ENCODE measurements at regions not wholly inside any gene's neighbourhood (a gene's known extent, or its start where the extent isn't known, plus 50 kb on each side); places are given as distances from the start of the nearest gene placed in this dataset.
"Not testable (repeated sequence)": the region's sequence is repeated elsewhere in the genome, so short reads cannot be mapped to it uniquely, and the experiment has no call there.

DNA sequence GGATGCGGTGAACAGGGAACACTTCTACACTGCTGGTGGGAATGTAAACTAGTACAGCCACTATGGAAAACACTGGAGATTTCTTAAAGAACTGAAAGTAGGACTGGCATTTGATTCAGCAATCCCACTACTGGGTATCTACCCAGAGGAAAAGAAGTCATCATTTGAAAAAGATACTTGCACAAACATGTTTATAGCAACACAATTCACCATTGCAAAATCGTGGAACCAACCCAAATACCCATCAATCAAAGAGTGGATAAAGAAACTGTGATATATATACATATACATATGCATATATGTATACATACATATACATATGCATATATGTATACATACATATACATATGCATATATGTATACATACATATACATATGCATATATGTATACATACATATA lies 682.0 kb downstream of the RFPL4B start:
- CTCF ChIA-PET; H3K4me3 Mint-ChIP-seq; H3K4me1 Mint-ChIP-seq (ENCODE audit: low read depth); intact Hi-C loops (cut with micrococcal nuclease); H3K36me3 Mint-ChIP-seq (ENCODE audit: low read depth); DNase-seq; H3K27me3 Mint-ChIP-seq (ENCODE audit: low read depth); H3K27ac Mint-ChIP-seq; H3K9me3 Mint-ChIP-seq: not testable (repeated sequence)

DNA sequence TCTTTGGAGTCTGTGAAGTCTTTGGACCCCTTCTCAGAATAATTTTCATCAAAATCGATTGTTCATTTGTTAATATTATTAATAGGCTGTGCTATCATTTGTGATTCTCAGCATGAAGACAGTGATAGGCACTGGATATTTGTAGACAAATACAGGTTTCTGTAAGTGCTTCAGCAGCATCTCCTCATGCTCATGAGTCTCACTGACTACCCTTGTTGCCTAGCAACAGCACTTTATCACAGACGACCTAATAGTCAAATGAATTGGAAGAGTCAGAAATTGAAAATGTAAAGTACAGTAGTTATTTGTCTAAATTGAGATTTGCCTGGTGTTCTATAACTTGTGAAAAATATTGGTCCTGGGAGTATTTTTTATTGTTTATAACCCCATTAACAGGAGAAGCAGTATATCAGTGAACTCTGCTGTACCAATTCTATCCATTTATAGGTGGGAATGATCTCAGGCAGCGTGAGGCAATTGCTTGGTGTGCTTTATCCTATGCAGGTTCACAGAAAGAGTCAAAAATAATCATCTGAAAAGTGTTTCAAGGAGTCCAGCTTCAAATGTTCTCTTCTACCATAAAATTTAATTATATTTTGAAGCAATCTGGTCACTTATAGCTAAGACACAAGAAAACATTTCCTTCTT lies 684.6 kb downstream of the RFPL4B start:
- Mint-ChIP-seq H3K4me1 (ENCODE audit: low read depth) (no peaks in the 10 kb centered on the region), H3K9me3 (peaks cover under 1% of the 10 kb centered on the region), H3K36me3 (ENCODE audit: low read depth) (no peaks in the 10 kb centered on the region), H3K27me3 (ENCODE audit: low read depth) (no peaks in the 10 kb centered on the region), H3K4me3 (no peak overlapping the region), H3K27ac (no peak overlapping the region)
- intact Hi-C loops (cut with micrococcal nuclease), result no loop called here
- CTCF ChIA-PET, result no interaction called here
- no peak for DNase-seq

DNA sequence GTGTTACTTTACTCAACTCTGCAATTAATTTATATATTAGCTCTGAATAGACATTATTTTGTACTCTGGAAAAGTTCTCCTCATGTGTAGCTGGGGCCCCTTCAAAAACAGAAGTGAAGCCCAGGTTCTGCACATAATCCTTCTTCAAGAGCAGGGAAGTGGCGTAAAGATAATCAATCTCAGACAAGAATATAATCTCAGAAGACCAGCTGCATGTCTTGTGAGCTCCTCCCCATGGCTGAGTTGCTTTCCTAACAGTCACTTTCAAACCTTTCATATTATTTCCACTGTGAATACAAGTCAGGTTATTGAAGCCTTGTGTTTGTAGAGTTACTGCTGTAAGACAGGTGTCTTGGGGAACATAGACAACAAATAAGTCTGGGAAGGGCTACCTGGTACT lies 691.9 kb downstream of the RFPL4B start:
- Mint-ChIP-seq H3K4me1 (ENCODE audit: low read depth) (no peaks in the 10 kb centered on the region), H3K4me3 (no peak overlapping the region), H3K27me3 (ENCODE audit: low read depth) (no peaks in the 10 kb centered on the region), H3K36me3 (ENCODE audit: low read depth) (no peaks in the 10 kb centered on the region), H3K27ac (no peak overlapping the region), H3K9me3 (peaks cover 3% of the 10 kb centered on the region)
- CTCF ChIA-PET, result no interaction called here
- intact Hi-C loops (cut with micrococcal nuclease), result no loop called here
- DNase-seq, result no peak

DNA sequence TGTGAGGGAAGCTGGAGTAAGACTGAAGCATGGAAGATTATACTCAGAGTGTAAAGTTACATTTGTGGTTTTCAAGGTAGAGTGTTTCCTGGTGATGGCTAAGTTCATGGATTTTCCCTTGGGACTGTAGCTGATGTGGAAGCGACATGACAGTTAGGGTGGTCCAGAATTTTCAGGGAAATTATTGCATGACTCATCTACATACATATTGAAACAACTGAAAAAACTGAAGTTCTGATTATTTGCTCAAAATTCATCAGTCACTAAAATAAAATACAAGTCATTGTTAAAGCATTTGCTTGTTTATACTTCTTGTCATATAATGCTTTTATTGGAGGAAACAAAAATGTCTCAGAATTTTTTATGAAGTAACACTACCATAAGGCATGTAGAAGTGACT lies 700.0 kb downstream of the RFPL4B start:
- peaks cover 4% of the 10 kb centered on the region for H3K9me3 Mint-ChIP-seq
- no peaks in the 10 kb centered on the region for H3K4me1 Mint-ChIP-seq (ENCODE audit: low read depth)
- DNase-seq, result no peak
- H3K27ac Mint-ChIP-seq, result no peak overlapping the region
- H3K27me3 Mint-ChIP-seq (ENCODE audit: low read depth), result no peaks in the 10 kb centered on the region
- intact Hi-C loops (cut with micrococcal nuclease), result no loop called here
- no peaks in the 10 kb centered on the region for H3K36me3 Mint-ChIP-seq (ENCODE audit: low read depth)
- H3K4me3 Mint-ChIP-seq, result no peak overlapping the region
- CTCF ChIA-PET, result no interaction called here

DNA sequence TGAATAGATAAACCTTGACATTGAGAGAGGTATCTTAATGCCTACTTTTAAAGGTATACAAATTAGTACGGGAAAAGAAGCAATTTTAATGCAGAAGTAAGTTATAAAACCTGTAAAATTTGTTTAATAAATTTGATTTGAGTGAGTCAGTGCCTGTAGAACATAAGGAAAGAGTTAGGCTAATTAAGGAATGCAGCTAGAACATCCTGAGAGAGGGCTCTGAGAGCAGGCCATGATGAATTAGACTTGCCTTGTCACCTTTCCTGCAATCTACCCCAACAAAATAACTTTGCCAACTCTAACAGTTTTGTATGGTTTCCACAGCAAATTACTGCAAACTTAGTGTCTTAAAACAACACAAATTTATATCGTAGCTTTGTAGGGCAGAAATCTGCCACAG lies 700.8 kb downstream of the RFPL4B start:
- Mint-ChIP-seq H3K9me3 (peaks cover 2% of the 10 kb centered on the region), H3K27me3 (ENCODE audit: low read depth) (no peaks in the 10 kb centered on the region), H3K36me3 (ENCODE audit: low read depth) (no peaks in the 10 kb centered on the region), H3K4me3 (no peak overlapping the region), H3K4me1 (ENCODE audit: low read depth) (no peaks in the 10 kb centered on the region), H3K27ac (no peak overlapping the region)
- CTCF ChIA-PET, result no interaction called here
- intact Hi-C loops (cut with micrococcal nuclease), result no loop called here
- DNase-seq, result no peak

DNA sequence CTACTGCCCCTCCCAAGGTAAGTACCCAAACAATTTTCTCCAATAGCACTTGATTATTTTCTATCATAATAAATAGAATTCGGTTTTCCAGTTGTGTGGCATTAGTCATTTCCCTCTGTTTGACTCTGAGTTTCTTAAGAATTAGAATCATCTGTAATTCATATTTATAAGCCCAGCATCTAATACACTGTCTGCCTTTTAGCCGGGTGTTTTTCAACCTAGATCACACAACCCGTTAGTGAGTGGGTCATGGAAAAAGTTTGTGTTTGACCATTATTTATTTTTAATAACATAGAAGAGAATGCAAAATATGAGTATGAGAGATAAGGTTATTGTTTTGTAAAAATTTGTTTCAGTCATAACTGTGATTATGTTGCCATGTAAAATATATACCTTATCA lies 701.6 kb downstream of the RFPL4B start:
- CTCF ChIA-PET, result interaction anchor here (0.6 kb wide), 1 partner anchor 7 kb away, joined by 3 read pairs; no protein-coding TSS in a partner anchor
- Mint-ChIP-seq H3K36me3 (ENCODE audit: low read depth) (no peaks in the 10 kb centered on the region), H3K4me3 (no peak overlapping the region), H3K27me3 (ENCODE audit: low read depth) (no peaks in the 10 kb centered on the region), H3K9me3 (peaks cover 2% of the 10 kb centered on the region), H3K4me1 (ENCODE audit: low read depth) (no peaks in the 10 kb centered on the region), H3K27ac (no peak overlapping the region)
- no peak for DNase-seq
- intact Hi-C loops (cut with micrococcal nuclease), result no loop called here

DNA sequence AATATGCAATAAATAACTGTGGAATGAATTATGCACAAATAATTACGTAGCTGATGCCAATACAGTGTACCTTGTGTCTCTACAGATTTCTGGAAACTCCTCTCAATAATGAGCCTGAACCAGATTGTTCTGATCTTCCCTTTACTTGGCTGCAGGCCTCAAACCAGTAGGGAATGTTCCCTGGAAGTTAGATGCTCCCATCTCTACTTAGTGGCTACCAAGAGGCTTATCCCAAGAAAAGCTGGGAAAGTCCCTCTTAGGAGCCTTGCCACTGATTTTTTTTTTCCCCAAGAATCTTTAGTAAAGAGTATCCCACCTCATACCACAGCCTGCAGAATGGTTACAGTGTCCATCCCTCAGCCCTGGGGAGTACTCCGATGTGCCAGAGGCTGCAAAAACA lies 702.1 kb downstream of the RFPL4B start:
- Mint-ChIP-seq H3K27me3 (ENCODE audit: low read depth) (no peaks in the 10 kb centered on the region), H3K4me3 (no peak overlapping the region), H3K36me3 (ENCODE audit: low read depth) (no peaks in the 10 kb centered on the region), H3K27ac (no peak overlapping the region), H3K4me1 (ENCODE audit: low read depth) (no peaks in the 10 kb centered on the region), H3K9me3 (peaks cover 3% of the 10 kb centered on the region)
- intact Hi-C loops (cut with micrococcal nuclease), result no loop called here
- no peak for DNase-seq
- CTCF ChIA-PET, result interaction anchor here (0.6 kb wide), 1 partner anchor 8 kb away, joined by 3 read pairs; no protein-coding TSS in a partner anchor

DNA sequence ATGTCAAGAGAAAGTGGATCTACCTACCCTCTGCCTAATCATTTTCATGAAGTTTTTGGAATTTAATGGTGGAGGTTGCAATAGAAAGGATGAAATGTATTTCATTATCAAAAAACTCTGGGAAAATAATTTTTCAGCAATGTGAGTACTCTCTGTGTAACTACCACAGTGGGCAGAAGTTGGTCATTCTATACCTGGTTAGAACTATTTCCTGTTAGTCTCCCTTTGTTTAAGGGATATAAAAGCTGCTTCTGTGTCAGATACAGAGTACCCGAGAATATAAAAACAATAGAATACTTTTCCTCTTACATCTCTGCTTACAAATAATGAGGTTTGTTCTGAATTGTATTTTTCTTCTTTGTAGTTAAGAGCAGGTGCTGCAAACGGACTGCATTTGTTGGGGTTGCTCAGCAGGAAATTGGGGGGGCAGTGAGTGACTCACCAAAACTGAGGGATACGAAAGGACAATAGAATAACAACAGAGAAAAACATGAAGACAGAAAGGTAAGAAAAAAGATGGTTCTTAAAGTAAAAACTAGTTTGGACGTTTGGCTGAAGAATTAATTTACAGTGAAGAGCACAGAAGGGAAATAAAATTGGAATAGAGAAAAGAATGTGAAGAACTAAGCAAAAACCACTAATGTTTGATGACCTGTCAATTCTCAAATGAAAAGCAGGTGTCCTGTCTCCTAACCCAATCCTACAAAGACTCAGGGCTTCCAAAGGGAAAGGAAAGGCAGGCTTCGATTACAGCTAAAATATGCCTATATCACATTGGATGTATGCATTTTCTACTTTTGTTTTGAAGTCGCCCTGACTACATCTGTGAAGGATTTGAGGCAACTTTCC lies 703.1 kb downstream of the RFPL4B start:
- no peaks in the 10 kb centered on the region for H3K36me3 Mint-ChIP-seq (ENCODE audit: low read depth)
- H3K4me3 Mint-ChIP-seq, result no peak overlapping the region
- CTCF ChIA-PET, result no interaction called here
- H3K27ac Mint-ChIP-seq, result no peak overlapping the region
- intact Hi-C loops (cut with micrococcal nuclease), result no loop called here
- H3K9me3 Mint-ChIP-seq, result peaks cover 5% of the 10 kb centered on the region
- H3K4me1 Mint-ChIP-seq (ENCODE audit: low read depth), result no peaks in the 10 kb centered on the region
- no peak for DNase-seq
- H3K27me3 Mint-ChIP-seq (ENCODE audit: low read depth), result no peaks in the 10 kb centered on the region

DNA sequence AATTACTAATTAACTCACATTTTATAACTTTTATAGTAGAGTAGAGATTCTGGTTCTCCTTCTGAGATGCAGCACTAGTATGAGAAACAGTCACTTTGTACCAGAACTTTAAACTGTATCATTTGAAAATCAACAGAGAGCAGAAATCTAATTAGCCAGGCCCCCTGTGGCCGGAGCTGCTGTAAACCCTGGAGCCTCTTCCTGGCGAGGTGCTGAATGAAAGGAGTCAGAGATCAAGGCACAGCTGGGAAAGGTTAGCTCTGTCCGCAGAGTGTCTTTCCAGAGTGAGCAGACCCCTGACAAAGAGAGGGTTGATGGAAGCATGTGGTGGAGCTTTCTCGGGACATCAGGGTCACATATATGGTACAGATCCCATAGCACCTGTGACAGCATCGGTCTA lies 703.8 kb downstream of the RFPL4B start:
- no peaks in the 10 kb centered on the region for H3K36me3 Mint-ChIP-seq (ENCODE audit: low read depth)
- no peak overlapping the region for H3K4me3 Mint-ChIP-seq
- intact Hi-C loops (cut with micrococcal nuclease), result no loop called here
- no peaks in the 10 kb centered on the region for H3K4me1 Mint-ChIP-seq (ENCODE audit: low read depth)
- no peaks in the 10 kb centered on the region for H3K27me3 Mint-ChIP-seq (ENCODE audit: low read depth)
- CTCF ChIA-PET, result no interaction called here
- DNase-seq, result no peak
- no peak overlapping the region for H3K27ac Mint-ChIP-seq
- H3K9me3 Mint-ChIP-seq, result peaks cover 4% of the 10 kb centered on the region

DNA sequence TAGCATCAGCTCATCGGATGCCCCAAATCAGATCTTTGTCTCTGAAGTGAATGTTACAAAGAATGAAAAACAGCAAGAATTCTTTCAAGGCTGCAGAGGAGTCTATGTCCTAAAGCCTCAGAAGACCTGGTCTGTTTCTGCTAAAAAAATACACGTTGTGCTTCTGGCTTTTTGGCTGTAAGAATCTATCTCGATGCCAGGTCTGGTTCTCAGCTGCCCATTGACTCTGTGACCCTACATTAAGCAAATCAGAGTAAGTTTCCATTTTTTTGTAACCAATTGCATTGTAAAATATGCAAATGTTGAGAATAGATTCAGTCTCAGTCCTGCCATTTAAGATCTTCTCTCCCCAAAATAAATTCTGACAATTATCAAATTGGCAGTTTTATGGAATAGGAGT lies 705.4 kb downstream of the RFPL4B start:
- intact Hi-C loops (cut with micrococcal nuclease), result no loop called here
- H3K4me1 Mint-ChIP-seq (ENCODE audit: low read depth), result no peaks in the 10 kb centered on the region
- no peak overlapping the region for H3K4me3 Mint-ChIP-seq
- peaks cover 4% of the 10 kb centered on the region for H3K9me3 Mint-ChIP-seq
- no peak overlapping the region for H3K27ac Mint-ChIP-seq
- DNase-seq, result no peak
- H3K36me3 Mint-ChIP-seq (ENCODE audit: low read depth), result no peaks in the 10 kb centered on the region
- no peaks in the 10 kb centered on the region for H3K27me3 Mint-ChIP-seq (ENCODE audit: low read depth)
- CTCF ChIA-PET, result no interaction called here

DNA sequence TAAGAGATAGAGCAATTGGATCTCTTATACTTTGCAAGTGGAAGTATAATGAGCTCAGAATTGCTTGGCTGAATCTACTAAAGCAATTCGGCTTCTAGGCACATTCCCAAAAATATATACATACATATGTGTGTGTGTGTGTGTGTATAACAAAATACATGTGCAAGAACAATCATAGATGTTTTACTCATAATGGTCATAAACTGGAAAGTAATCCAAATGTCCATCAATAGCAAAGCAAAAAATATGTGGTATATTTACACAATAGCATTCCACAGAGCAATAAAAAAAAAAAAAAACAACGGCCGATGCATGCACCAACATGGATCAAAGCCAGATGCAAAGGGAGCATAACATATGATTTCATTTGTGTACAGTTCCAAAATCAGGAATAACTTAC lies 707.9 kb downstream of the RFPL4B start:
- Mint-ChIP-seq H3K4me3 (no peak overlapping the region), H3K27ac (no peak overlapping the region), H3K9me3 (peaks cover 4% of the 10 kb centered on the region), H3K4me1 (ENCODE audit: low read depth) (no peaks in the 10 kb centered on the region), H3K36me3 (ENCODE audit: low read depth) (no peaks in the 10 kb centered on the region), H3K27me3 (ENCODE audit: low read depth) (no peaks in the 10 kb centered on the region)
- intact Hi-C loops (cut with micrococcal nuclease), result no loop called here
- CTCF ChIA-PET, result interaction anchor here (0.6 kb wide), 2 partner anchors 45 to 73 kb away, joined by 3 read pairs; no protein-coding TSS in a partner anchor
- no peak for DNase-seq

DNA sequence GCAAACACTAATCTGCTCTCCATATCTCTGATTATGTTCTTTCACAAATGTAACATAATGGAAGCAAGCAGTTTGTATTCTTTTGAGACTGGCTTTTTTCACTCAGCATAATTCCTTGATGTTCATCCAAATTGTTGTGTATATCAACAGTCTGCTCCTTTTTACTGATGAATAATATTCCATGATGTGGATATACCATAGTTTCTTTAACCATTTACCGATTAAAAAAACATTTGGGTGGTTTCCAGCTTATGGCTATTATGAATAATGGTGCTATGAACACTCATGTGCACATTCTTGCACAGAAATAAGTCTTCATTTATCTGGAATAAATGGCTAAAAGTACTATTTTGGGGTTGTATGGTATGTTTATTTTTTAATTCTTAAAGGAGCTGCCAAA lies 708.9 kb downstream of the RFPL4B start:
- no peak overlapping the region for H3K27ac Mint-ChIP-seq
- no peak for DNase-seq
- H3K27me3 Mint-ChIP-seq (ENCODE audit: low read depth), result no peaks in the 10 kb centered on the region
- intact Hi-C loops (cut with micrococcal nuclease), result no loop called here
- H3K4me3 Mint-ChIP-seq, result no peak overlapping the region
- H3K36me3 Mint-ChIP-seq (ENCODE audit: low read depth), result no peaks in the 10 kb centered on the region
- no peaks in the 10 kb centered on the region for H3K4me1 Mint-ChIP-seq (ENCODE audit: low read depth)
- CTCF ChIA-PET, result no interaction called here
- peaks cover 4% of the 10 kb centered on the region for H3K9me3 Mint-ChIP-seq

DNA sequence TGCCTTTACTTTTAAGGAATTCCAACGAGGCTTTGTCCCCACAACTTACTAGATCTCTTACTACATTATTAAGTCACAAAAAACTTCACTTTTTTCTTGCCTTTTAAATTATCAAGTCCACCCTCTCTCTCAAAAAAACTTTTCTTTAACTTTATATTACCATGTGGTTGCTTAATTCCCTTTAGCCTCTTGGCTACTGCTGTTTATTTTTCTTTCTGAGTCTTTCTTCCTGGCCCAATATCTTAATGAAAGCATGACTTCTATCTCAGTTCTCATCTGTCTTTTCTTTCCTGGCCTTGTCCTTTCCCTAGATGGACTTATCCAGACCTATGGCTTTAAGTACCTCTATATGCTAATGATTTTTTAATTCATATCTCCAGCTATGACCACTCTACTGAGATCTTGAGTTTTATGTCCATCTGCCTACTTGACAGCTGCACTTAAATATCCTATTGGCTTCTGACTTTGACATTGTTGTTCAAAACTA lies 710.5 kb downstream of the RFPL4B start:
- Mint-ChIP-seq H3K36me3 (ENCODE audit: low read depth) (no peaks in the 10 kb centered on the region), H3K27ac (no peak overlapping the region), H3K9me3 (peaks cover 4% of the 10 kb centered on the region), H3K27me3 (ENCODE audit: low read depth) (no peaks in the 10 kb centered on the region), H3K4me1 (ENCODE audit: low read depth) (no peaks in the 10 kb centered on the region), H3K4me3 (no peak overlapping the region)
- CTCF ChIA-PET, result no interaction called here
- DNase-seq, result no peak
- intact Hi-C loops (cut with micrococcal nuclease), result no loop called here

Measured in activated naive CD4-positive, alpha-beta T cell treated with anti-CD3 and anti-CD28 coated beads for 36 hours (primary cell).